Endodermal cell (in vitro differentiated cells): ENCODE measurements at regions not wholly inside any gene's neighbourhood (a gene's known extent, or its start where the extent isn't known, plus 50 kb on each side); places are given as distances from the start of the nearest gene placed in this dataset.

ENCODE experiments used
- DNase-seq: peaks from one replicate; pipeline ENCODE4 v3.0.0-alpha.2; 2017
- H3K27ac ChIP-seq: 2 replicates; pipeline ENCODE4 v1.5.1; 2013; ENCODE audit warnings: mild to moderate bottlenecking, low read depth, low read length, moderate library complexity
- H3K27me3 ChIP-seq: 2 replicates; pipeline ENCODE4 v1.6.1; 2013; ENCODE audit warnings: mild to moderate bottlenecking, low read length, moderate library complexity; ENCODE audit not compliant: insufficient read depth, control insufficient read depth, poor library complexity, severe bottlenecking
- H3K36me3 ChIP-seq: 2 replicates; pipeline ENCODE4 v1.7.0; 2013; ENCODE audit warnings: mild to moderate bottlenecking, low read length, moderate library complexity; ENCODE audit not compliant: control insufficient read depth, insufficient read depth
- H3K4me1 ChIP-seq: one replicate; pipeline ENCODE4 v1.7.0; 2013; ENCODE audit warnings: low read length; ENCODE audit not compliant: control insufficient read depth, insufficient read depth
- H3K4me3 ChIP-seq: 2 replicates; pipeline ENCODE4 v1.5.1; 2013; ENCODE audit warnings: mild to moderate bottlenecking, low read length, moderate library complexity
- H3K9ac ChIP-seq: 2 replicates; pipeline ENCODE4 v1.6.1; 2013; ENCODE audit warnings: mild to moderate bottlenecking, low read length, moderate library complexity; ENCODE audit not compliant: poor library complexity, severe bottlenecking; ENCODE audit errors: extremely low read depth
- H3K9me3 ChIP-seq: 2 replicates; pipeline ENCODE4 v1.6.1; 2013; ENCODE audit warnings: mild to moderate bottlenecking, low read length, moderate library complexity; ENCODE audit not compliant: control insufficient read depth
- H3K27ac Mint-ChIP-seq: 2 replicates; pipeline ENCODE4 v1.8.0; 2020; ENCODE audit warnings: mixed read lengths
- H3K27me3 Mint-ChIP-seq: 2 replicates; pipeline ENCODE4 v1.8.0; 2021; ENCODE audit warnings: mild to moderate bottlenecking, mixed read lengths; ENCODE audit not compliant: insufficient read depth
- H3K36me3 Mint-ChIP-seq: 2 replicates; pipeline ENCODE4 v1.8.0; 2020; ENCODE audit warnings: low read depth, mixed read lengths
- H3K4me1 Mint-ChIP-seq: 2 replicates; pipeline ENCODE4 v1.8.0; 2020; ENCODE audit warnings: mixed read lengths
- H3K4me3 Mint-ChIP-seq: 2 replicates; pipeline ENCODE4 v1.8.0; 2020; ENCODE audit warnings: mild to moderate bottlenecking, moderate library complexity, mixed read lengths
- H3K9me3 Mint-ChIP-seq: 2 replicates; pipeline ENCODE4 v1.8.0; 2020; ENCODE audit warnings: mild to moderate bottlenecking, mixed read lengths
- WGBS, 2 experiments: methylation state at CpG; one replicate each; pipeline versions ENCODE4 v1.1.5 to v1.1.7; 2013; ENCODE audit warnings: missing lambda C conversion rate in 2 of 2, mixed read lengths in 1 of 2; ENCODE audit not compliant: insufficient coverage in 1 of 2, insufficient read length in 1 of 2; 5-methylcytosine and 5-hydroxymethylcytosine counted together
- TF ChIP-seq, protein P1 (sequence below): fragments of 200-600 bp; sonication (generic); conservative IDR thresholded peaks from 2 replicates; pipeline ENCODE4 v1.5.0; 2021; ENCODE audit warnings: antibody characterized with exemption, mild to moderate bottlenecking

DNA sequence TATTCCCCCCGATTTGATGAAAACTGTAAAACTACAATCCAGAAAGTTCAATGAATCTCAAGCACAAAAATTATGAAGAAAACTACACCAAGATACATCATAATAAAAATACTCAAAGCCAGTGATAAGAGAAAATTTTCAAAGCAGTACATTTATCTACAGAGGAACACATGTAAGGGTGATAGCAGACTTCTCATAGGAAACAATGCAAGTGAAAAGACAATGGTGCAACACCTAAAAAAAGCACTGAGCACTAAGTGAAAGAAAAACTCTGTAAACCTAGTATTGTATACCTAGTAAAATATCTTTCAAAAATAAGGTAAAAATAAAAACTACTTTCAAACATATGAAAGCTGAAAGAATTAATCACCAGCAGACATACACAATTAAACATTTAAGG, 76.1 kb upstream of the IRF2BP2 start:
- H3K9ac ChIP-seq, result no peak overlapping the region
- Mint-ChIP-seq H3K4me3 (no peak overlapping the region), H3K9me3 (peaks cover 17% of the 10 kb centered on the region), H3K27ac (no peak overlapping the region), H3K27me3 (no peaks in the 10 kb centered on the region), H3K4me1 (peaks cover 9% of the 10 kb centered on the region), H3K36me3 (no peaks in the 10 kb centered on the region)
- TF ChIP-seq, protein P1, sequence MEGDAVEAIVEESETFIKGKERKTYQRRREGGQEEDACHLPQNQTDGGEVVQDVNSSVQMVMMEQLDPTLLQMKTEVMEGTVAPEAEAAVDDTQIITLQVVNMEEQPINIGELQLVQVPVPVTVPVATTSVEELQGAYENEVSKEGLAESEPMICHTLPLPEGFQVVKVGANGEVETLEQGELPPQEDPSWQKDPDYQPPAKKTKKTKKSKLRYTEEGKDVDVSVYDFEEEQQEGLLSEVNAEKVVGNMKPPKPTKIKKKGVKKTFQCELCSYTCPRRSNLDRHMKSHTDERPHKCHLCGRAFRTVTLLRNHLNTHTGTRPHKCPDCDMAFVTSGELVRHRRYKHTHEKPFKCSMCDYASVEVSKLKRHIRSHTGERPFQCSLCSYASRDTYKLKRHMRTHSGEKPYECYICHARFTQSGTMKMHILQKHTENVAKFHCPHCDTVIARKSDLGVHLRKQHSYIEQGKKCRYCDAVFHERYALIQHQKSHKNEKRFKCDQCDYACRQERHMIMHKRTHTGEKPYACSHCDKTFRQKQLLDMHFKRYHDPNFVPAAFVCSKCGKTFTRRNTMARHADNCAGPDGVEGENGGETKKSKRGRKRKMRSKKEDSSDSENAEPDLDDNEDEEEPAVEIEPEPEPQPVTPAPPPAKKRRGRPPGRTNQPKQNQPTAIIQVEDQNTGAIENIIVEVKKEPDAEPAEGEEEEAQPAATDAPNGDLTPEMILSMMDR, result no peak
- 100% methylated on average over 1 of the region's 1 CpG; no CpG with 5 or more reads in 1 of the 2 experiments for WGBS, 2 experiments
- no peak for DNase-seq
- H3K27me3 ChIP-seq, result no peaks in the 10 kb centered on the region
- H3K4me3 ChIP-seq, result no peak overlapping the region
- H3K27ac ChIP-seq, result no peak overlapping the region
- no peaks in the 10 kb centered on the region for H3K36me3 ChIP-seq
- peaks cover 22% of the 10 kb centered on the region for H3K9me3 ChIP-seq
- H3K4me1 ChIP-seq, result no peaks in the 10 kb centered on the region

DNA sequence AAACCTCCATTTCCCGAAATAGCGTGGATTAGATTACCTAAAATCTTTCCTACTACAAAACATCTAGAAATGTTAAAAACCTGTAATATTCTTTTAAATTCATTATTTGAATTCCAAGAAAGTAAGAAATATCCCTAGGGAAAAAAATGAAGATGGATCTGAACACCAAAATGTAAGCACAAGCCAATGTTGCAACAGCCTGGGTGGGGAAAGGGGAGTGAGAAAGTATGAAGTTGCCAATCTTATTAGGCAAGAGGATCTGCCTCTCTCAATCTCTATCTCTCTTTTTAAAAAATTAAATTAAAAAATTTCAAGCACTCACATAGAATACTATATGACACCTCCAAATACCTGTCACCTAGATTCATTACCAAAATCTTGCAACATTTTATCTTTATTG, 74.9 kb upstream of the IRF2BP2 start:
- WGBS, 2 experiments, result no CpG with 5 or more reads among the region's 2 CpGs

DNA sequence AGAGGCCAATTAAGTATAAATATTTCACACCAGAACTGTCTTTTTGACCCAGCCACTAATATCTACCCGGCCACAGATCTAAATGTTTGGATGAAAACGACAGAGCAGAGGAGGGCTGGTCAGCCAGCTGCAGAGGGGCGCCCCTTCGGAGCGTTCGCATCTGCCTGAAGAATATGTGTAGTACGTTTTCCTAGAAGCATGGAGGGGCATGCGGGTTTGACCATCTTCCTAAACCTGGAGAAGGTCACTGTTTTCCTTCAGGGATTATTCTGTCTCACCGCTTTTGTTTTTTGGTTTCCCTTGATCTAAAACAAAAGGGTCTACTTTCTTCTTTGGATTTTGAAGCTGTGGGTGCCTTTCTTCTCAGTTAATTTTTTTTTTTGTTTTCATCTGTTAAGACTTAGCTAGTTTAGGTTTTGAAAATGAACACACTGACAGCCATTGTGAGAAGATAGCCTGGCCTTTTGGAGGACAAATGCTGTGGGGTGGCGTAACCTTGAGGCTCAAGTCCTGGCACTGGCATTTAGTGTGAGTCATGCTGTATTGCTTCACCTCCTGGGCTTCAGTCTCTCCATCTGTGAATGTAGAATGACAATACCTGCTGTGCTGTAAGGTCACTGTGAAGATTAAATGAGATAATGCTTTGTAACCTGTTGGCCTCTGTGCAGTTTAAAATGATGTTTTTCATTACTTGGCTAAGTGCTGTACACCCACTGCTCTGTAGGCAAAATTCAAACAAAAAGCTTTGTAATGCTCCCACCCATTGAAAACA, 74.1 kb upstream of the IRF2BP2 start:
- peaks cover 17% of the 10 kb centered on the region for H3K9me3 Mint-ChIP-seq

More for the DNA sequence above, 74.9 kb upstream of the IRF2BP2 start:
- H3K9me3 Mint-ChIP-seq, result peaks cover 17% of the 10 kb centered on the region
- H3K4me3 ChIP-seq, result no peak overlapping the region
- no peaks in the 10 kb centered on the region for H3K36me3 Mint-ChIP-seq
- H3K4me3 Mint-ChIP-seq, result no peak overlapping the region
- H3K27ac Mint-ChIP-seq, result no peak overlapping the region
- no peaks in the 10 kb centered on the region for H3K4me1 ChIP-seq
- no peaks in the 10 kb centered on the region for H3K27me3 Mint-ChIP-seq
- no peak overlapping the region for H3K27ac ChIP-seq
- H3K9ac ChIP-seq, result no peak overlapping the region
- TF ChIP-seq, protein P1, result no peak
- no peak for DNase-seq
- no peaks in the 10 kb centered on the region for H3K27me3 ChIP-seq
- H3K9me3 ChIP-seq, result peaks cover 22% of the 10 kb centered on the region
- no peaks in the 10 kb centered on the region for H3K36me3 ChIP-seq
- peaks cover 9% of the 10 kb centered on the region for H3K4me1 Mint-ChIP-seq

More for the DNA sequence above, 74.1 kb upstream of the IRF2BP2 start:
- Histone ChIP-seq H3K27me3 (no peaks in the 10 kb centered on the region), H3K27ac (no peak overlapping the region), H3K9me3 (peaks cover 22% of the 10 kb centered on the region), H3K4me3 (no peak overlapping the region), H3K36me3 (no peaks in the 10 kb centered on the region), H3K4me1 (no peaks in the 10 kb centered on the region), H3K9ac (no peak overlapping the region)
- Mint-ChIP-seq H3K36me3 (no peaks in the 10 kb centered on the region), H3K4me1 (peaks cover 9% of the 10 kb centered on the region), H3K27me3 (no peaks in the 10 kb centered on the region), H3K27ac (peak overlapping the region; percentile 29), H3K4me3 (no peak overlapping the region)
- TF ChIP-seq, protein P1, result no peak
- DNase-seq, result peak; percentile 66
- WGBS, 2 experiments, result 75 to 79% methylated on average over 8 to 10 of the region's 10 CpGs
